Transverse colon (tissue), 4 donors: ENCODE measurements at regions not wholly inside any gene's neighbourhood (a gene's known extent, or its start where the extent isn't known, plus 50 kb on each side); places are given as distances from the start of the nearest gene placed in this dataset.
"Not testable (repeated sequence)": the region's sequence is repeated elsewhere in the genome, so short reads cannot be mapped to it uniquely, and the experiment has no call there.

Experiments used
- EP300 ChIP-seq: sonication (generic); formaldehyde crosslinking; IDR thresholded peaks from one replicate; pipeline ENCODE4 v1.6.1; 2017; ENCODE audit warnings: antibody characterized with exemption, low read depth
- POLR2A ChIP-seq: fragments of 450-650 bp; IDR thresholded peaks from one replicate; pipeline ENCODE4 v1.6.1; 2016; ENCODE audit warnings: antibody characterized with exemption, mild to moderate bottlenecking, moderate library complexity
- POLR2AphosphoS5 ChIP-seq, 3 donors: sonication (generic); formaldehyde crosslinking; IDR thresholded peaks; one replicate each; pipeline ENCODE4 v1.6.1; 2016; ENCODE audit warnings: antibody characterized with exemption in 3 of 3
- TF ChIP-seq, protein P1 (sequence below), 5 experiments: fragments of 200-600 bp in 3 of 5; fragments of 450-650 bp in 2 of 5; sonication (generic) in 3 of 5; IDR thresholded peaks; 1 replicate in 2 of 5; 2 replicates in 3 of 5; pipeline ENCODE4 v1.5.1; 2016 to 2017; ENCODE audit warnings: antibody characterized with exemption in 5 of 5, inconsistent platforms in 3 of 5, mild to moderate bottlenecking in 2 of 5, moderate library complexity in 1 of 5

DNA sequence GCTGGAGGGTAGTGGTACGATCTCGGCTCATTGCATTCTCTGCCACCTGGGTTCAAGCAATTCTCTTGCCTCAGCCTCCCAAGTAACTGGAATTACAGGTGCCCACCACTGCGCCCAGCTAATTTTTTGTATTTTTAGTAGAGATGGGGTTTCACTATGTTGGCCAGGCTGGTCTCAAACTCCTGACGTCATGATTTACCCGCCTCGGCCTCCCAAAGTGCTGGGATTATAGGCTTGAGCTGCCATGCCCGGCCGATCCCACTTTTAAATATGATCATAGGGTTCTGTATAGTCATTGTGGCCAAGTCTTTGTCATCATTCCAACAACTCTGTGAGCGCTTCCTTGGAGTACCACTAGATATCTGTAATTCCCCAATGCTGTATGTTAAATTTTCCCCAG is 698.2 kb downstream of the EFNB2 start:
- TF ChIP-seq, protein P1, sequence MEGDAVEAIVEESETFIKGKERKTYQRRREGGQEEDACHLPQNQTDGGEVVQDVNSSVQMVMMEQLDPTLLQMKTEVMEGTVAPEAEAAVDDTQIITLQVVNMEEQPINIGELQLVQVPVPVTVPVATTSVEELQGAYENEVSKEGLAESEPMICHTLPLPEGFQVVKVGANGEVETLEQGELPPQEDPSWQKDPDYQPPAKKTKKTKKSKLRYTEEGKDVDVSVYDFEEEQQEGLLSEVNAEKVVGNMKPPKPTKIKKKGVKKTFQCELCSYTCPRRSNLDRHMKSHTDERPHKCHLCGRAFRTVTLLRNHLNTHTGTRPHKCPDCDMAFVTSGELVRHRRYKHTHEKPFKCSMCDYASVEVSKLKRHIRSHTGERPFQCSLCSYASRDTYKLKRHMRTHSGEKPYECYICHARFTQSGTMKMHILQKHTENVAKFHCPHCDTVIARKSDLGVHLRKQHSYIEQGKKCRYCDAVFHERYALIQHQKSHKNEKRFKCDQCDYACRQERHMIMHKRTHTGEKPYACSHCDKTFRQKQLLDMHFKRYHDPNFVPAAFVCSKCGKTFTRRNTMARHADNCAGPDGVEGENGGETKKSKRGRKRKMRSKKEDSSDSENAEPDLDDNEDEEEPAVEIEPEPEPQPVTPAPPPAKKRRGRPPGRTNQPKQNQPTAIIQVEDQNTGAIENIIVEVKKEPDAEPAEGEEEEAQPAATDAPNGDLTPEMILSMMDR (IDR thresholded peaks at IDR 0.05) = not testable (repeated sequence)
- TF ChIP-seq POLR2AphosphoS5 (IDR thresholded peaks at IDR 0.05); POLR2A; EP300: not testable (repeated sequence)
